IMR-90 (cell line): ENCODE measurements at regions not wholly inside any gene's neighbourhood (a gene's known extent, or its start where the extent isn't known, plus 50 kb on each side); places are given as distances from the start of the nearest gene placed in this dataset.

Experiments used
- ATAC-seq: fragments of 200-7000 bp; cut with Tn5 transposase; 2 replicates; pipeline ENCODE4 v1.9.1; 2020; ENCODE audit warnings: low read depth, mild to moderate bottlenecking, moderate library complexity
- BruUV-seq: library from RNA; stranded (reverse); fragments of 400-500 nt; replicated peaks from 2 replicates; lab custom pipeline; 2021; lab: Mats Ljungman, UMichigan
- CTCF ChIA-PET: fragments of 300-600 bp; formaldehyde crosslinking; extraction: SDS; loops from one replicate; lab custom pipeline; 2021; ENCODE audit warnings: antibody characterized with exemption; lab: Yijun Ruan, JAX
- POLR2A ChIA-PET: fragments of 300-600 bp; sonication (Branson Sonifier 250); formaldehyde crosslinking; loops from one replicate; lab custom pipeline; 2022; ENCODE audit warnings: antibody characterized with exemption; ENCODE audit not compliant: unreplicated experiment; lab: Charles Lee
- DNase-seq: peaks from one replicate; pipeline ENCODE4 v3.0.0; 2013
- H2AFZ ChIP-seq: replicated peaks from 2 replicates; pipeline ENCODE3; 2013; ENCODE audit warnings: low read length, mild to moderate bottlenecking; ENCODE audit not compliant: poor library complexity
- H2AK5ac ChIP-seq: 2 replicates; pipeline ENCODE4 v1.6.1; 2013; ENCODE audit warnings: low read depth, low read length, inconsistent platforms
- H2AK9ac ChIP-seq: replicated peaks from 2 replicates; pipeline ENCODE3; 2013; ENCODE audit warnings: mild to moderate bottlenecking, low read depth, low read length, moderate library complexity; ENCODE audit not compliant: poor library complexity
- H2BK120ac ChIP-seq: 2 replicates; pipeline ENCODE4 v1.6.1; 2013; ENCODE audit warnings: low read depth, low read length, inconsistent platforms
- H2BK15ac ChIP-seq: 3 replicates; pipeline ENCODE4 v1.6.1; 2013; ENCODE audit warnings: low read depth, low read length, inconsistent platforms
- H2BK20ac ChIP-seq: 2 replicates; pipeline ENCODE4 v1.6.1; 2013; ENCODE audit warnings: low read depth, mild to moderate bottlenecking, inconsistent platforms, low read length, moderate library complexity
- H2BK5ac ChIP-seq: 2 replicates; pipeline ENCODE4 v1.6.1; 2013; ENCODE audit warnings: mild to moderate bottlenecking, low read depth, low read length, inconsistent platforms; ENCODE audit not compliant: poor library complexity, severe bottlenecking
- H3K14ac ChIP-seq: replicated peaks from 2 replicates; pipeline ENCODE4 v1.6.1; 2013; ENCODE audit warnings: low read depth, low read length, inconsistent platforms
- H3K18ac ChIP-seq: 2 replicates; pipeline ENCODE4 v1.6.1; 2013; ENCODE audit warnings: low read depth, low read length, control low read depth
- H3K23ac ChIP-seq: 2 replicates; pipeline ENCODE4 v1.6.1; 2013; ENCODE audit warnings: low read depth, low read length, inconsistent platforms
- H3K27ac ChIP-seq: 2 replicates; pipeline ENCODE4 v1.5.1; 2013; ENCODE audit warnings: mild to moderate bottlenecking, control low read depth, low read length; ENCODE audit not compliant: insufficient read depth
- H3K27me3 ChIP-seq: 2 replicates; pipeline ENCODE4 v1.6.1; 2013; ENCODE audit warnings: low read length; ENCODE audit not compliant: control insufficient read depth, insufficient read depth
- H3K36me3 ChIP-seq: 2 replicates; pipeline ENCODE4 v1.6.1; 2013; ENCODE audit warnings: low read length, mixed read lengths; ENCODE audit not compliant: control insufficient read depth, insufficient read depth
- H3K4ac ChIP-seq: 2 replicates; pipeline ENCODE4 v1.6.1; 2013; ENCODE audit warnings: low read depth, low read length, inconsistent platforms
- H3K4me1 ChIP-seq: 2 replicates; pipeline ENCODE4 v1.6.1; 2013; ENCODE audit warnings: low read length, mixed read lengths; ENCODE audit not compliant: control insufficient read depth, insufficient read depth
- H3K4me2 ChIP-seq: 2 replicates; pipeline ENCODE4 v1.6.1; 2013; ENCODE audit warnings: low read depth, mild to moderate bottlenecking, control low read depth, low read length, moderate library complexity
- H3K4me3 ChIP-seq: 2 replicates; pipeline ENCODE4 v1.5.1; 2013; ENCODE audit warnings: low read depth, mild to moderate bottlenecking, control low read depth, low read length, moderate library complexity; ENCODE audit not compliant: insufficient read depth
- H3K56ac ChIP-seq: 2 replicates; pipeline ENCODE4 v1.6.1; 2013; ENCODE audit warnings: low read length, inconsistent platforms; ENCODE audit not compliant: insufficient read depth; ENCODE audit errors: extremely low read depth
- H3K79me1 ChIP-seq, 2 experiments: 2 replicates each; pipeline ENCODE4 v1.6.1; 2013; ENCODE audit warnings: low read length in 2 of 2, inconsistent platforms in 1 of 2, low read depth in 1 of 2
- H3K9ac ChIP-seq: 2 replicates; pipeline ENCODE4 v1.6.1; 2013; ENCODE audit warnings: low read depth, low read length, control low read depth
- H3K9me1 ChIP-seq: 2 replicates; pipeline ENCODE4 v1.6.1; 2013; ENCODE audit warnings: low read length, inconsistent platforms; ENCODE audit not compliant: insufficient read depth
- H3K9me3 ChIP-seq: 2 replicates; pipeline ENCODE4 v1.6.1; 2013; ENCODE audit warnings: low read length; ENCODE audit not compliant: control insufficient read depth, insufficient read depth
- H4K20me1 ChIP-seq: 2 replicates; pipeline ENCODE4 v1.6.1; 2013; ENCODE audit warnings: low read length, inconsistent platforms; ENCODE audit not compliant: insufficient read depth
- H4K5ac ChIP-seq: 2 replicates; pipeline ENCODE4 v1.6.1; 2013; ENCODE audit warnings: mild to moderate bottlenecking, low read depth, low read length, control low read depth
- H4K8ac ChIP-seq, 2 experiments: 2 replicates each; pipeline ENCODE4 v1.6.1; 2013; ENCODE audit warnings: low read depth in 2 of 2, low read length in 2 of 2, control low read depth in 1 of 2, inconsistent platforms in 1 of 2
- H4K91ac ChIP-seq: 2 replicates; pipeline ENCODE4 v1.6.1; 2013; ENCODE audit warnings: low read depth, low read length, inconsistent platforms; ENCODE audit not compliant: insufficient read depth
- BHLHE40 ChIP-seq: fragments of 150-350 bp; IDR thresholded peaks from 2 replicates; pipeline ENCODE4 v1.6.1; 2016; ENCODE audit warnings: mild to moderate bottlenecking, low read depth, low read length
- CEBPB ChIP-seq: IDR thresholded peaks from 2 replicates; pipeline ENCODE4 v1.6.1; 2012; ENCODE audit warnings: low read depth, low read length, improper control_type of control experiment
- CHD1 ChIP-seq: IDR thresholded peaks from 2 replicates; pipeline ENCODE4 v1.6.1; 2012; ENCODE audit warnings: low read depth, low read length, improper control_type of control experiment
- CTCF ChIP-seq: conservative IDR thresholded peaks from 2 replicates; pipeline ENCODE4 v1.5.1; 2012; ENCODE audit warnings: mild to moderate bottlenecking, low read depth, low read length, improper control_type of control experiment
- FOS ChIP-seq: fragments of 150-350 bp; IDR thresholded peaks from 2 replicates; pipeline ENCODE4 v1.6.1; 2016; ENCODE audit warnings: low read depth, low read length
- MAFK ChIP-seq: IDR thresholded peaks from 2 replicates; pipeline ENCODE4 v1.6.1; 2012; ENCODE audit warnings: low read depth, low read length, improper control_type of control experiment
- MAZ ChIP-seq: IDR thresholded peaks from 2 replicates; pipeline ENCODE4 v1.6.1; 2012; ENCODE audit warnings: low read depth, mild to moderate bottlenecking, low read length, improper control_type of control experiment, moderate library complexity, borderline replicate concordance
- MXI1 ChIP-seq: IDR thresholded peaks from 2 replicates; pipeline ENCODE4 v1.6.1; 2012; ENCODE audit warnings: low read depth, mild to moderate bottlenecking, low read length, moderate library complexity, borderline replicate concordance
- NFE2L2 ChIP-seq: fragments of 150-350 bp; IDR thresholded peaks from 2 replicates; pipeline ENCODE4 v1.6.1; 2016; ENCODE audit warnings: low read depth, mild to moderate bottlenecking, low read length
- POLR2A ChIP-seq: IDR thresholded peaks from 2 replicates; pipeline ENCODE4 v1.6.1; 2012; ENCODE audit warnings: mild to moderate bottlenecking, low read depth, low read length
- RAD21 ChIP-seq: IDR thresholded peaks from 2 replicates; pipeline ENCODE4 v1.6.1; 2012; ENCODE audit warnings: low read length, improper control_type of control experiment
- RCOR1 ChIP-seq: IDR thresholded peaks from 2 replicates; pipeline ENCODE4 v1.6.1; 2012; ENCODE audit warnings: mild to moderate bottlenecking, low read length, improper control_type of control experiment; ENCODE audit not compliant: insufficient replicate concordance
- RFX5 ChIP-seq: IDR thresholded peaks from 2 replicates; pipeline ENCODE4 v1.8.0; 2012; ENCODE audit warnings: low read depth, mild to moderate bottlenecking, low read length, moderate library complexity
- SMC3 ChIP-seq: fragments of 150-350 bp; IDR thresholded peaks from 2 replicates; pipeline ENCODE4 v1.6.1; 2016; ENCODE audit warnings: low read depth, mild to moderate bottlenecking, antibody characterized with exemption, low read length, moderate library complexity
- WGBS, 2 experiments: methylation state at CpG; one replicate each; pipeline versions ENCODE4 v1.1.5 to v1.1.7; 2013; ENCODE audit warnings: missing lambda C conversion rate in 2 of 2; ENCODE audit not compliant: insufficient read length in 1 of 2; ENCODE audit errors: extremely low coverage in 2 of 2; 5-methylcytosine and 5-hydroxymethylcytosine counted together
- dilution Hi-C: fragments of 300-500 bp; cut with HindIII; formaldehyde crosslinking; loops from one replicate; pipeline ENCODE4 v1.14.3; 2018; ENCODE audit warnings: low sequenced_read_pairs; ENCODE audit not compliant: unreplicated experiment
- in situ Hi-C: fragments of 300-500 bp; cut with MboI; formaldehyde crosslinking; loops from 3 replicates; pipeline ENCODE4 v1.14.3; 2019; ENCODE audit warnings: low sequenced_read_pairs, inconsistent platforms, mixed read lengths
- intact Hi-C: fragments of 100-400 bp; cut with micrococcal nuclease; formaldehyde crosslinking; loops from 2 replicates; pipeline ENCODE4 v1.10.0; 2022
- TF ChIP-seq, protein P1 (sequence below): fragments of 150-350 bp; IDR thresholded peaks from 2 replicates; pipeline ENCODE4 v1.6.1; 2017; ENCODE audit warnings: mild to moderate bottlenecking, antibody characterized with exemption, low read length, low read depth
- TF ChIP-seq, protein P2 (sequence below): fragments of 150-350 bp; IDR thresholded peaks from 2 replicates; pipeline ENCODE4 v1.6.1; 2016; ENCODE audit warnings: low read depth, mild to moderate bottlenecking, low read length, moderate library complexity, borderline replicate concordance

DNA sequence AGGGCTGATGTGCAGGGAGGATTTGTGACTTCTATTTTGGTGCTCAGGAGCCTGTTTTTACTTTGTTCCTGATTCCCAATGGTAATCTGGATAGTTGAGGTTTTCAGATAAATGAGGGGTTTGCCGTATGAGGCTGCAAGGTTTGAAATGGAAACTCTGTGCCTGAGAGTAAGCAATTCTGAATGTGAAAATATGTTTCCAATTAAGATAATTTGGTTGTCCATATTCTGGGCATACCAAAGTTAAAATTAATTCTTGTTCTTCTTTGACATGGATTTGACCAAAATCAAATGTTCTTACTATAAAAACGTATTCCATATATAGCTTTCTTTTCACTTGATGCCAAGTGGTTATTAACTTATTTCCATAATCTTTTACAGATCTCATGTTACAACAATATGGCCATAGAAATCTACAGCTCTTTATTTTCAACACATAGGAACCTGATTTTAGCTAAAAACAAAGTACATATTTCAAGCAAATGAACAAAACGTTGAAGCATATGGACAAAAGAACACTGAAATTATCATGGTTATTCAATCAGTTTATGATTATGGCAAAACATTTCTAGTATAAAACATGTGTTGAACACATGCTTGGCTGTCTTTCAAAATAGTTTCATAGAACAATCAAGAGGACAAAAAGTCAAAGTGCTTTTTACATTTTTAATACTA, 63.4 kb upstream of the ARHGAP28 start:
- H2AK9ac ChIP-seq: no peak overlapping the region
- no TSS peak for BruUV-seq
- in situ Hi-C loops (no loop called here), dilution Hi-C loops (no loop called here), intact Hi-C loops (no loop called here)
- H2BK120ac ChIP-seq: no peak overlapping the region
- no peak overlapping the region for H3K4me2 ChIP-seq
- no peak overlapping the region for H3K14ac ChIP-seq
- H3K9me3 ChIP-seq: no peaks in the 10 kb centered on the region
- no peak overlapping the region for H3K9ac ChIP-seq
- H3K4me1 ChIP-seq: no peaks in the 10 kb centered on the region
- H3K27ac ChIP-seq: no peak overlapping the region
- no peaks in the 10 kb centered on the region for H4K20me1 ChIP-seq
- DNase-seq: no peak
- no peaks in the 10 kb centered on the region for H3K36me3 ChIP-seq
- H3K27me3 ChIP-seq: peaks cover 5% of the 10 kb centered on the region; the same call in 1 of the 2 replicates
- ATAC-seq: no peak
- H2BK15ac ChIP-seq: no peak overlapping the region
- no peak overlapping the region for H3K4ac ChIP-seq
- no peak overlapping the region for H4K91ac ChIP-seq
- H3K56ac ChIP-seq: no peak overlapping the region
- H4K8ac ChIP-seq: no peak overlapping the region
- H3K18ac ChIP-seq: no peak overlapping the region
- H3K79me1 ChIP-seq: no peaks in the 10 kb centered on the region
- no peaks in the 10 kb centered on the region for H3K9me1 ChIP-seq
- H3K23ac ChIP-seq: no peak overlapping the region
- H3K4me3 ChIP-seq: no peak overlapping the region
- no peak overlapping the region for H2AFZ ChIP-seq
- no peak overlapping the region for H2BK5ac ChIP-seq
- WGBS, 2 experiments: no CpG with 5 or more reads among the region's 3 CpGs
- POLR2A ChIA-PET: no interaction called here
- H4K5ac ChIP-seq: no peak overlapping the region
- CTCF ChIA-PET: interaction anchor here (1.0 kb wide), 1 partner anchor 66 kb away, joined by 3 read pairs; no protein-coding TSS in a partner anchor
- H2BK20ac ChIP-seq: no peak overlapping the region
- TF ChIP-seq RFX5: no peak
- no peak for TF ChIP-seq CEBPB
- TF ChIP-seq, protein P1, sequence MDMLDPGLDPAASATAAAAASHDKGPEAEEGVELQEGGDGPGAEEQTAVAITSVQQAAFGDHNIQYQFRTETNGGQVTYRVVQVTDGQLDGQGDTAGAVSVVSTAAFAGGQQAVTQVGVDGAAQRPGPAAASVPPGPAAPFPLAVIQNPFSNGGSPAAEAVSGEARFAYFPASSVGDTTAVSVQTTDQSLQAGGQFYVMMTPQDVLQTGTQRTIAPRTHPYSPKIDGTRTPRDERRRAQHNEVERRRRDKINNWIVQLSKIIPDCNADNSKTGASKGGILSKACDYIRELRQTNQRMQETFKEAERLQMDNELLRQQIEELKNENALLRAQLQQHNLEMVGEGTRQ: no peak
- TF ChIP-seq, protein P2, sequence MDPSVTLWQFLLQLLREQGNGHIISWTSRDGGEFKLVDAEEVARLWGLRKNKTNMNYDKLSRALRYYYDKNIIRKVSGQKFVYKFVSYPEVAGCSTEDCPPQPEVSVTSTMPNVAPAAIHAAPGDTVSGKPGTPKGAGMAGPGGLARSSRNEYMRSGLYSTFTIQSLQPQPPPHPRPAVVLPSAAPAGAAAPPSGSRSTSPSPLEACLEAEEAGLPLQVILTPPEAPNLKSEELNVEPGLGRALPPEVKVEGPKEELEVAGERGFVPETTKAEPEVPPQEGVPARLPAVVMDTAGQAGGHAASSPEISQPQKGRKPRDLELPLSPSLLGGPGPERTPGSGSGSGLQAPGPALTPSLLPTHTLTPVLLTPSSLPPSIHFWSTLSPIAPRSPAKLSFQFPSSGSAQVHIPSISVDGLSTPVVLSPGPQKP: no peak
- TF ChIP-seq FOS: no peak
- no peak for TF ChIP-seq SMC3
- TF ChIP-seq MAFK: no peak
- no peak for TF ChIP-seq BHLHE40
- TF ChIP-seq CHD1: no peak
- no peak for TF ChIP-seq NFE2L2
- TF ChIP-seq RCOR1: no peak
- TF ChIP-seq MXI1: no peak
- TF ChIP-seq MAZ: no peak
- no peak for TF ChIP-seq RAD21
- no peak for TF ChIP-seq POLR2A
- no peak for TF ChIP-seq CTCF
- no peak overlapping the region for H2AK5ac ChIP-seq
